ENCODE measurements at regions not wholly inside any gene's neighbourhood (a gene's known extent, or its start where the extent isn't known, plus 50 kb on each side); places are given as distances from the start of the nearest gene placed in this dataset.

GRCh38 chr1:222066539-222066938 is 324.6 kb upstream of the DUSP10 start:
- Histone ChIP-seq H3K27me3 (no peaks in the 10 kb centered on the region), H3K4me1 (no peaks in the 10 kb centered on the region), H3K27ac (no peak overlapping the region), H3K36me3 (no peaks in the 10 kb centered on the region), H3K9me3 (no peaks in the 10 kb centered on the region), H3K4me3 (replicated peaks in 1 of 3) (no peak overlapping the region)
- TF ChIP-seq POLR2A (IDR thresholded peaks at IDR 0.05), result no peak
- TF ChIP-seq CTCF (IDR thresholded peaks at IDR 0.05), result no peak
- 64 to 91% methylated on average over 1 of the region's 1 CpG for WGBS, 2 donors
- intact Hi-C loops (cut with DNase I), result no loop called here
- no peak for DNase-seq

GRCh38 chr1:222065234-222065633 is 323.3 kb upstream of the DUSP10 start:
- no peak overlapping the region for H3K27ac ChIP-seq
- DNase-seq, result no peak
- H3K9me3 ChIP-seq, result no peaks in the 10 kb centered on the region
- no peak overlapping the region for H3K4me3 ChIP-seq (replicated peaks in 1 of 3)
- WGBS, 2 donors, result 97 to 98% methylated on average over 3 of the region's 3 CpGs
- no peaks in the 10 kb centered on the region for H3K4me1 ChIP-seq
- intact Hi-C loops (cut with DNase I), result no loop called here
- H3K36me3 ChIP-seq, result no peaks in the 10 kb centered on the region
- TF ChIP-seq CTCF (IDR thresholded peaks at IDR 0.05), result no peak
- no peak for TF ChIP-seq POLR2A (IDR thresholded peaks at IDR 0.05)
- H3K27me3 ChIP-seq, result no peaks in the 10 kb centered on the region

DNA sequence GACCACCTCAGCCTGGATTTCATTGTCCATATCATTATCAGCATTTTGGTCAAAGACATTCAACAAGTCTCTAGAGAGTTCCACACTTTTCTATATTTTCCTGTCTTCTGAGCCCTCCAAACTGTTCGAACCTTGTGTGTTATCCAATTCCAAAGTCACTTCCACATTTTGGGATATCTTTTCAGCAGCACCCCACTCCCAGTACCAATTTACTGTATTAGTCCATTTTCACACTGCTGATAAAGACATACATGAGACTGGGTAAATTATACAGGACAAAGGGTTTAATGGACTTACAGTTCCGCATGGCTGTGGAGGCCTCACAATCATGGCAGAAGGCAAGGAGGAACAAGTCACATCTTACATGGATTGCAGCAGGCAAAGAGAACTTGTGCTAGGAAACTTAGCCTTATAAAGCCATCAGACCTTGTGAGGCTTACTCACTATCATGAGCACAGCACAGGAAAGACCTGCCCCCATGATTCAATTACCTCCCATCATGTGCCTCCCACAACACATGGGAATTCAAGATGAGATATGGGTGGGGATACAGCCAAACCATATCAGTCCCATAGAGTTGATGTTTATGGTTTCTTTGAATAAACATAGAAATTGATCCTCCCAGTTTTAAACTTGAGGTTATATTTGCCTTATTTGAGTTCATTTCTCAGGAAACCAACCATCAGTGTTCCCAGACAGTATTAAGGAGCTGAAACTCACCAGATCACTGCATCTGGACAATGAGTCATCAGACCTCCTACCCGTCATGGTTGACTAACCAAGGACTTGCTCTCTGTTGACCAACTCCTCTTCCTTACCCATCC is 322.7 kb upstream of the DUSP10 start:
- Histone ChIP-seq H3K27ac (no peak overlapping the region), H3K9me3 (no peaks in the 10 kb centered on the region), H3K27me3 (no peaks in the 10 kb centered on the region), H3K36me3 (no peaks in the 10 kb centered on the region), H3K4me3 (replicated peaks in 1 of 3) (no peak overlapping the region), H3K4me1 (no peaks in the 10 kb centered on the region)
- DNase-seq, result no peak
- 87 to 92% methylated on average over 3 of the region's 3 CpGs for WGBS, 2 donors
- intact Hi-C loops (cut with DNase I), result no loop called here
- TF ChIP-seq POLR2A (IDR thresholded peaks at IDR 0.05) (no peak), CTCF (IDR thresholded peaks at IDR 0.05) (no peak)

DNA sequence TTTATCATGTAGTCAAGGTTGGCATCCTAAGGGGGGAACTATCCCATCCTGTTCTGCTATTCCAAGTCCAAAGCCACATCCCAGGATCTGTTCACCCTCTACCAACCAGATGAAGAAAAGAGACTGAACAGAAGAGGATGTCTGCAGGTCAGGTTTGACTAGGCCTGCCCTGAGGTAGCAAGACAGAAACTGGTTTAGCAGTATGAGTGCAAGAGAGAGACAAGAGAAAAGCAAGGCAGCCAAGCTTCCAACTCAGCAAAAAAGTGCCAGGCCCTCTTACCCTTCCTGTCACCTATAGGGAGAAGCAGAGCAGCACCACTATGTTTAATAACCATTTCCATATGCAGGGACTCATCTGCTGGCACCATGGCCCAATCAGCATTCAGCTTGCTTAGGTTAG is 320.8 kb upstream of the DUSP10 start:
- no peak for TF ChIP-seq POLR2A (IDR thresholded peaks at IDR 0.05)
- TF ChIP-seq CTCF (IDR thresholded peaks at IDR 0.05), result no peak

DNA sequence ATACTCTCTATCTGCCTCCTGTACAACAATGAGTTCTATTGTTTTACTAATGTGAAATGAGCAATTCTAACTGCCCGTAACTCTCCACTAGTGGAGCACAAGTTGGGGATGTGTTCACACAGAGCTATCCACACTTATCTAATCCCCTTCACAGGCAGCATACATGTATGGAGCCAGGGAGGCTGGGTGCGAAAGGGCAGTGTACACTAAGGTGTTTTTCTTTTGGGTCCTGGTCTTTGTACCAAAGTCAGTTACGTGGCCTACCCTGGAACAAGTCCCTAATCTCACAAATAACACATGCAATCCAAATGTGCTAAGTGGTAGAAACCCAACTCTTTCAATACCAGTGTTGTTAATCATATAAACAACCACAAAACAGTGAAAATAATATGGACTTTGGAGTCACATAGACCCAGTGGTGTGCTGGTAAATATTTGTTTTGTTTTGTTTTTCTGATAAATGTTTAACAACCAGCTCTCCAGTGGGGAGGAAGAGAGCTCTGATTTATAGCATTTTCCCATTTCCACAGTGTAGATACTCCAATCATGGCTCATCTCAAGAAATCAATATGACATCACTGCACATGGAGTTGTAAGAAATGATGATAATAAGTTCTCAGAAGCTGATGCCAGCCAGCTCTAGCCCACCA is 319.9 kb upstream of the DUSP10 start:
- Histone ChIP-seq H3K9me3 (no peaks in the 10 kb centered on the region), H3K27me3 (no peaks in the 10 kb centered on the region), H3K4me3 (replicated peaks in 1 of 3) (no peak overlapping the region), H3K27ac (no peak overlapping the region), H3K36me3 (no peaks in the 10 kb centered on the region), H3K4me1 (no peaks in the 10 kb centered on the region)
- intact Hi-C loops (cut with DNase I), result no loop called here
- WGBS, 2 donors, result 91 to 95% methylated on average over 3 of the region's 3 CpGs
- no peak for DNase-seq
- TF ChIP-seq CTCF (IDR thresholded peaks at IDR 0.05) (no peak), POLR2A (IDR thresholded peaks at IDR 0.05) (no peak)

More for the DNA sequence above, 320.8 kb upstream of the DUSP10 start:
- Histone ChIP-seq H3K4me1 (no peaks in the 10 kb centered on the region), H3K27ac (no peak overlapping the region), H3K4me3 (replicated peaks in 1 of 3) (no peak overlapping the region), H3K9me3 (no peaks in the 10 kb centered on the region), H3K27me3 (no peaks in the 10 kb centered on the region), H3K36me3 (no peaks in the 10 kb centered on the region)
- intact Hi-C loops (cut with DNase I), result no loop called here
- DNase-seq, result no peak
